HepG2 (cell line): ENCODE measurements at regions not wholly inside any gene's neighbourhood (a gene's known extent, or its start where the extent isn't known, plus 50 kb on each side); places are given as distances from the start of the nearest gene placed in this dataset.

ENCODE experiments used
- ATAC-seq: fragments of 200-7000 bp; cut with Tn5 transposase; 3 replicates; pipeline ENCODE4 v1.9.1; 2020; ENCODE audit warnings: mild to moderate bottlenecking, moderate library complexity
- BruUV-seq: library from RNA; stranded (reverse); fragments of 400-500 nt; replicated peaks from 2 replicates; lab custom pipeline; 2021; lab: Mats Ljungman, UMichigan
- CTCF ChIA-PET: fragments of 300-600 bp; formaldehyde crosslinking; extraction: SDS; loops from one replicate; lab custom pipeline; 2021; ENCODE audit warnings: low total read pairs, inconsistent platforms, low intra/inter-chr PET ratio; lab: Yijun Ruan, JAX
- POLR2A ChIA-PET: fragments of 350-600 bp; sonication (Branson Sonifier 250); formaldehyde crosslinking; loops from one replicate; lab custom pipeline; 2020; ENCODE audit warnings: antibody characterized with exemption, inconsistent platforms; lab: Yijun Ruan, JAX
- DNase-seq: peaks from one replicate; pipeline ENCODE4 v3.0.0-alpha.2; 2015; ENCODE audit warnings: low spot score
- FAIRE-seq: peaks from 3 replicates; lab custom pipeline; 2011; peaks lifted over from hg19 to GRCh38; lab: Jason Lieb, UNC
- H2AFZ ChIP-seq: one replicate; pipeline ENCODE4 v1.6.1; 2011; ENCODE audit warnings: low read length, inconsistent platforms
- H3K27ac ChIP-seq: fragments of 300-600 bp; 3 replicates; pipeline ENCODE4 v1.8.0; 2011; ENCODE audit warnings: mixed run types, mild to moderate bottlenecking, mixed read lengths, low read length, inconsistent platforms; ENCODE audit not compliant: insufficient read depth; ENCODE audit errors: extremely low read length
- H3K27me3 ChIP-seq, 2 experiments: fragments of 200-600 bp in 1 of 2; 2 replicates in 1 of 2; 3 replicates in 1 of 2; pipeline versions ENCODE4 v1.6.0 to v1.8.0; 2011; ENCODE audit warnings: low read length in 2 of 2, mild to moderate bottlenecking in 2 of 2, moderate library complexity in 2 of 2, inconsistent platforms in 1 of 2; ENCODE audit not compliant: insufficient read depth in 2 of 2, control insufficient read depth in 1 of 2
- H3K36me3 ChIP-seq, 2 experiments: fragments of 200-600 bp in 1 of 2; replicated peaks in 1 of 2; 2 replicates in 1 of 2; 3 replicates in 1 of 2; pipeline versions ENCODE4 v1.5.1 to v1.8.0; 2011; ENCODE audit warnings: low read length in 2 of 2, inconsistent platforms in 1 of 2; ENCODE audit not compliant: insufficient read depth in 2 of 2, control insufficient read depth in 1 of 2
- H3K4me1 ChIP-seq: 2 replicates; pipeline ENCODE4 v1.5.1; 2012; ENCODE audit warnings: low read length, inconsistent platforms; ENCODE audit not compliant: insufficient read depth
- H3K4me2 ChIP-seq: 2 replicates; pipeline ENCODE4 v1.6.0; 2011; ENCODE audit warnings: low read depth, low read length, inconsistent platforms
- H3K4me3 ChIP-seq, 3 experiments: fragments of 200-600 bp in 1 of 3; sonication (generic), shearing (Covaris generic) in 1 of 3; replicated peaks in 1 of 3; 2 replicates each; pipeline ENCODE4 v1.5.1; 2011 to 2016; ENCODE audit warnings: low read length in 3 of 3, inconsistent platforms in 2 of 3, low read depth in 2 of 3, mild to moderate bottlenecking in 2 of 3, control low read depth in 1 of 3, mixed read lengths in 1 of 3; ENCODE audit not compliant: insufficient read depth in 1 of 3
- H3K79me2 ChIP-seq: one replicate; pipeline ENCODE4 v1.6.1; 2011; ENCODE audit warnings: low read length, inconsistent platforms; ENCODE audit not compliant: insufficient read depth
- H3K9ac ChIP-seq: 2 replicates; pipeline ENCODE4 v1.6.0; 2011; ENCODE audit warnings: mild to moderate bottlenecking, low read depth, low read length, inconsistent platforms; ENCODE audit not compliant: insufficient read depth
- H3K9me3 ChIP-seq: 2 replicates; pipeline ENCODE4 v1.5.1; 2012; ENCODE audit warnings: mild to moderate bottlenecking, low read length
- H4K20me1 ChIP-seq: 2 replicates; pipeline ENCODE4 v1.6.0; 2011; ENCODE audit warnings: inconsistent platforms, mild to moderate bottlenecking, low read length, moderate library complexity; ENCODE audit not compliant: insufficient read depth
- RAD51 ChIP-seq: fragments of 450-650 bp; IDR thresholded peaks from 2 replicates; pipeline ENCODE4 v1.6.1; 2016; ENCODE audit warnings: borderline replicate concordance
- SP140L ChIP-seq: sonication (generic); formaldehyde crosslinking; IDR thresholded peaks from 2 replicates; pipeline ENCODE4 v1.4.0; 2020; ENCODE audit warnings: missing genetic modification reagents, borderline replicate concordance
- STAT5B ChIP-seq: sonication (generic); formaldehyde crosslinking; IDR thresholded peaks from 2 replicates; pipeline ENCODE4 v1.4.0; 2020; ENCODE audit warnings: missing genetic modification reagents
- THYN1 ChIP-seq: sonication (generic); formaldehyde crosslinking; IDR thresholded peaks from 2 replicates; pipeline ENCODE4 v1.8.1; 2023; ENCODE audit warnings: low read depth, mild to moderate bottlenecking, moderate library complexity, missing genetic modification reagents, borderline replicate concordance
- ZNF609 ChIP-seq: sonication (generic); formaldehyde crosslinking; IDR thresholded peaks from 2 replicates; pipeline ENCODE4 v1.4.0; 2020; ENCODE audit warnings: mild to moderate bottlenecking, missing genetic modification reagents, borderline replicate concordance
- ZNF644 ChIP-seq: IDR thresholded peaks from 2 replicates; pipeline ENCODE4 v1.6.1; 2016; ENCODE audit warnings: low read depth
- WGBS: methylation state at CpG from one replicate; pipeline ENCODE4 v1.1.6; 2017; ENCODE audit warnings: low lambda C conversion rate; 5-methylcytosine and 5-hydroxymethylcytosine counted together
- in situ Hi-C: cut with HindIII; loops from 2 replicates; pipeline ENCODE4 v1.10.0; 2017; ENCODE audit warnings: low pct_unique_long_range_greater_than_20kb; ENCODE audit not compliant: extremely low pct_ligation_motif_present
- intact Hi-C: fragments of 100-400 bp; cut with micrococcal nuclease; formaldehyde crosslinking; loops from one replicate; pipeline ENCODE4 v1.10.0; 2022; ENCODE audit not compliant: unreplicated experiment

DNA sequence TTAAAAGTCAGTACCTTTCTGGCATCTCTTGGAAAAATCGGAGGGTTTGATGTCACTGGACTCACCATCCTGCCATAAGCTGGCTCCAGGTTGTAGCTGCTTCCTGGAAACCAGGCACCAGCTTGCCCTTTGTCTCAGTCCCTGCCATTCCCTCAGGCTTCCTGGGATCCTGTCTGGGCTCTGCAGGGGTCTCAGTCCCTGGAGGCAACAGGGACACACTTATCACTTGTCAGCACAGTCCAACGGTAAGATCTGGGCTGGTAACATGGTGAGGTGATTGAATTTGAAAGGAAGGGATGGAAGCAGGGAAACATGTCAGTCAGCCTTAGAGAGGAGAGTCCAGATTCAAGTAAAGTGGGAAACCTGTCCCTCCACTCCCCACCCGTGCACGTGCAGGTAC, 147.6 kb upstream of the ECI2 start:
- H3K4me2 ChIP-seq: no peak overlapping the region
- no peak overlapping the region for H3K27ac ChIP-seq
- no TSS peak for BruUV-seq
- in situ Hi-C loops: no loop called here
- H3K4me3 ChIP-seq: no peak overlapping the region
- H3K9ac ChIP-seq: no peak overlapping the region
- H3K9me3 ChIP-seq: no peaks in the 10 kb centered on the region
- FAIRE-seq: no peak
- ATAC-seq: no peak
- CTCF ChIA-PET: no interaction called here
- H3K4me1 ChIP-seq: no peaks in the 10 kb centered on the region
- TF ChIP-seq SP140L (CRISPR knock-in tag) (no peak), ZNF609 (CRISPR knock-in tag) (no peak), RAD51 (no peak), ZNF644 (no peak), THYN1 (CRISPR knock-in tag) (no peak), STAT5B (CRISPR knock-in tag) (no peak)
- peaks cover 8 to 66% of the 10 kb centered on the region in 2 experiments; a peak in 4 of 5 replicates for H3K27me3 ChIP-seq
- intact Hi-C loops: no loop called here
- no peaks in the 10 kb centered on the region for H3K79me2 ChIP-seq
- WGBS: 0% methylated on average over 4 of the region's 4 CpGs
- no peaks in the 10 kb centered on the region for H3K36me3 ChIP-seq
- H4K20me1 ChIP-seq: no peaks in the 10 kb centered on the region
- no peak for DNase-seq
- POLR2A ChIA-PET: no interaction called here
- H2AFZ ChIP-seq: no peak overlapping the region
